ENCODE measurements at regions not wholly inside any gene's neighbourhood (a gene's known extent, or its start where the extent isn't known, plus 50 kb on each side); places are given as distances from the start of the nearest gene placed in this dataset.

DNA sequence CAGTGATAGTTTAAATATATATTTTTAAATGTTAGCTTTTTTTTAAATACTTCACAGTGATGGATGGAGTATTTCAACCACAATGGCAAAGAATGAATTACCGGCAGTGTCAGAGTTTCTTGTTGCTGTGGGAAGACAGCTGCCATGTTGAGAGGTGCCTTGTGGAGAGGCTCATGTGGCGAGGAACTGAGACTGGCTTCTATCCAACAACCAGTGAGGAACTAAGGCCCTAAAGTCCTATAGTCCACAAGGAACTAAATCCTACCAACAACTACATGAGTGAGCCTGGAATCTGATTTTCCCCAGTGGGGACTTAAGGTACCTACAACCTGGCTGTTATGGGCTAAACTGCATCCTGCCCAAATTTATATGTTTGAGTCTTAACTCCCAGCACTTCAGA, 220.2 kb upstream of the PLEKHG7 start:
- ATAC-seq (no peak), DNase-seq (no peak)
- Mint-ChIP-seq H3K9me3 (ENCODE audit: low read depth) (peaks cover 4% of the 10 kb centered on the region), H3K27me3 (no peaks in the 10 kb centered on the region), H3K27ac (no peak overlapping the region), H3K4me3 (no peak overlapping the region), H3K36me3 (peaks cover 7% of the 10 kb centered on the region), H3K4me1 (peaks cover 4% of the 10 kb centered on the region)
- CTCF ChIA-PET: no interaction called here

DNA sequence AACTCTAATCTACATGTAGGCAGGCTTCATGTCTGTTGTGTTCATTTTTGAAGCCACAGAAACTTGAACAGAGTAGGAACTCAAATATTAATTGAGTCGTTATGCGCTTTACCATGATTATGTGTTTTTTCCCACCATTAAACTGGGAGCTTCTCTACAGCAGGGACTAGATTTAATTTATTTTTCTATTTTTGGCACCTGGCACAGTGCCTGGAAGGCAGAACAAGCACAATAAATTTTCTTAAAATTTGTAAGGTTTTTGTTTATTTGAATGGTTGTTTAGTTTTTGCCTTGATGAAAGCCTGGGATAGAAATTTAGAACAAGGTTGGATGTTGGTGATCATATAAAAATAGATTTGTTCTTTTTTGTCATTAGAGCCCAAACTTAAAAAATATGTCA, 221.7 kb upstream of the PLEKHG7 start:
- ATAC-seq: no peak
- H3K27me3 Mint-ChIP-seq: no peaks in the 10 kb centered on the region

DNA sequence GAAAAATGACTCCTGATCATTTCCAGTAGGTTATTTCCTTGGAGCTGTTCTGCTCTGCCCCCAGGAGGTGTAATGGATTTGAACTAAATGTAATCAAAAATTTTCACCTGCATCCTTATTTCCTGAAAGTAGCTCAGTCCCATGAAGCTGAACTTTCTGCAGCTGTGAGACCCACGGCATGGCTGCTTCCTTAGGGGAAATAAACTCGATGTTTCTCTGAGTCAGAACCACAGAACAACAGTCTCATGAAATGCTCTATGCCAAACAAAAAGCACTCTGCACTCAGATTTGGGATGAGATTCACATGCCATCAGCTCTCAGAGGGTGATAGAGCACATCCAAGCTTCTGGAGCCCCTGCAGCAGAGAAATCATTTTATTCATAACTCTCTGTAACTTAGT, 224.1 kb upstream of the PLEKHG7 start:
- Mint-ChIP-seq H3K36me3 (peaks cover 4% of the 10 kb centered on the region), H3K4me3 (no peak overlapping the region), H3K9me3 (ENCODE audit: low read depth) (peaks cover 4% of the 10 kb centered on the region), H3K27me3 (no peaks in the 10 kb centered on the region), H3K4me1 (no peaks in the 10 kb centered on the region), H3K27ac (no peak overlapping the region)
- CTCF ChIA-PET: interaction anchor here (1.0 to 1.1 kb wide), 2 partner anchors 10 to 86 kb away, joined by 3 read pairs; no protein-coding TSS in a partner anchor
- DNase-seq: no peak
- no peak for ATAC-seq

More for the DNA sequence above, 221.7 kb upstream of the PLEKHG7 start:
- Mint-ChIP-seq H3K9me3 (ENCODE audit: low read depth) (peaks cover 4% of the 10 kb centered on the region), H3K4me3 (no peak overlapping the region), H3K4me1 (peaks cover 4% of the 10 kb centered on the region), H3K27ac (no peak overlapping the region), H3K36me3 (peaks cover 7% of the 10 kb centered on the region)
- CTCF ChIA-PET: interaction anchor here (1.4 kb wide), 1 partner anchor 22 kb away, joined by 6 read pairs; no protein-coding TSS in a partner anchor
- DNase-seq: no peak

DNA sequence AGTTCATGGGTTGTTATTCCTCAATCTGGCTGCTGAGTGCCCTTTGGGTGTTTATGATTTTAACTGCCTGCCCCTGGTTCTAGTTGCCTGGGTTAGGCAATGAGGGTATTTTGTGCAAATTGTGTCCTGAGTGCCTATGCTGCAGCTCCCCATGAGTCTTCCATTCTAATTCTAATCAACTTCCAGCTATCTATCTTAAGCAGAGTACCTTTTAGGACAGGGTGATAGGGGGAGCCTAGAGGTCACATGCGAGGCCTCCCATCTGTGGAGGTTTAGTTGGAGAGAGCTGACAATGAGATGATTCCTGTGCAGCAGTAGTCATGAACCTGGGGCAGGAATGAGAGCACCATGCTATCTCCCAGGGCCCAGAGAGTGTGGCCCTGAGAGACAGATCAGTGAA, 225.9 kb upstream of the PLEKHG7 start:
- DNase-seq (no peak), ATAC-seq (no peak)
- Mint-ChIP-seq H3K9me3 (ENCODE audit: low read depth) (peaks cover 4% of the 10 kb centered on the region), H3K36me3 (peaks cover 2% of the 10 kb centered on the region), H3K27me3 (no peaks in the 10 kb centered on the region), H3K4me1 (no peaks in the 10 kb centered on the region), H3K4me3 (no peak overlapping the region), H3K27ac (no peak overlapping the region)
- CTCF ChIA-PET: no interaction called here

DNA sequence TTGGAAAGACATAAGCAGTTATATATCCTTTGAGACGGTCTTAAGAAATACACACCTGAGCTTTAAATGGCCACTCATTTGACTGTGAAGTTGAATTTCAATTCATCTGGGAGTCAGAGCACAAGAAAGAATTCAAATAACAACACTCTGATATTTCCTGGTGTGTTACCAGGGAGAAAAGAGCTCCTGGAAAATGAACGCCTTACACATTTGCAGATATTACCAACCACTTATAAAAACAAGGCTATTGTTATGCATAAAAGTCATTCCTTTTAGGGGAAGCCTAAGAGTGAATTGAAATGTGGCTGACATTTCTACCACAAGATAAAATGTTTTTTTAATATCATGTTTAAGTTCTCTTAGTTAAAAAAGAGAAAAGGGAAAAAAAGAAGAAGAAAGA, 229.2 kb upstream of the PLEKHG7 start:
- H3K9me3 Mint-ChIP-seq (ENCODE audit: low read depth): peaks cover 3% of the 10 kb centered on the region
- ATAC-seq (no peak), DNase-seq (no peak)
- no peaks in the 10 kb centered on the region for H3K27me3 Mint-ChIP-seq
- H3K4me1 Mint-ChIP-seq: peaks cover 8% of the 10 kb centered on the region
- no peak overlapping the region for H3K4me3 Mint-ChIP-seq
- CTCF ChIA-PET: interaction anchor here (1.1 kb wide), 1 partner anchor 66 kb away, joined by 3 read pairs; no protein-coding TSS in a partner anchor
- peaks cover 1% of the 10 kb centered on the region for H3K36me3 Mint-ChIP-seq
- H3K27ac Mint-ChIP-seq: no peak overlapping the region

DNA sequence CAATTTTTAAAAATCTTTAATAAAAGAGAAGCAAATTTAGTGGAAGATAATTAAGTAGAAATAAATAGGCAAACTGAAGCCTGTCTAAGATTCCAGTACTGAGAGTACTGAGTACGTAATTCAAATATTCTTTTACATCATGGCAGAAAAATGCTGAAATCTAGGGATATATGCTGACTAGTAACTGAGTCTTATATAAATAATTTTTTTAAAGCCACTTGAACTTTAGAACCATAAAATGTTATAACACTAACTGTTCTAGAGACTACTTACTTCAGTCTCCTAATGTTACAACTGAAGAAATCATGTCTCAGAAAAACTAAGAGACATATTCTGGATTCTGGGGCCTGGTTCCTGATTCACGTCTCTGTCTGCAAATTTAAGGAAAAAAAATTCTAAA, 230.6 kb upstream of the PLEKHG7 start:
- CTCF ChIA-PET: no interaction called here
- ATAC-seq: no peak
- no peak overlapping the region for H3K27ac Mint-ChIP-seq
- no peaks in the 10 kb centered on the region for H3K27me3 Mint-ChIP-seq
- peaks cover 1% of the 10 kb centered on the region for H3K36me3 Mint-ChIP-seq
- peaks cover 8% of the 10 kb centered on the region for H3K4me1 Mint-ChIP-seq
- DNase-seq: no peak
- no peak overlapping the region for H3K4me3 Mint-ChIP-seq
- no peaks in the 10 kb centered on the region for H3K9me3 Mint-ChIP-seq (ENCODE audit: low read depth)

DNA sequence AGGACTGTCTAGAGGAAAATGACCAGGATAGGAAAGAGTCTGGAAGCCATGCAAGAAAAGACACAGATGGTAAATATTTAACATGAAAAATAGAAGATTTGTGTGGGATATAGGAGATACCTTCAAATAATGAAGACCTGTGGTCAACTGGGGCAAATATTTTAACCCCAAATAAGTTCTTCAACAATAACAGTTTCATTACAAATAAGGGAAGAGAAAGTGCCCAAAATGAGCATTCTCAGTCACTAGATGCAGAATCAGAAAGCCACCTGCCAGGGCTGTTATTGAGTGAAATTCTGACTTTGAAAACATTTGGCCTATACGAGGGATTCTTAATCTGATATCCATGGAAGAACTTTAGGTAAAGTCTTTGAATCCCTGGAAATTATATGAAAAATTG, 231.2 kb upstream of the PLEKHG7 start:
- DNase-seq: no peak
- no peaks in the 10 kb centered on the region for H3K27me3 Mint-ChIP-seq
- H3K9me3 Mint-ChIP-seq (ENCODE audit: low read depth): no peaks in the 10 kb centered on the region
- no peak overlapping the region for H3K27ac Mint-ChIP-seq
- no peak overlapping the region for H3K4me3 Mint-ChIP-seq
- CTCF ChIA-PET: no interaction called here
- peaks cover 8% of the 10 kb centered on the region for H3K4me1 Mint-ChIP-seq
- no peak for ATAC-seq
- peaks cover 1% of the 10 kb centered on the region for H3K36me3 Mint-ChIP-seq

DNA sequence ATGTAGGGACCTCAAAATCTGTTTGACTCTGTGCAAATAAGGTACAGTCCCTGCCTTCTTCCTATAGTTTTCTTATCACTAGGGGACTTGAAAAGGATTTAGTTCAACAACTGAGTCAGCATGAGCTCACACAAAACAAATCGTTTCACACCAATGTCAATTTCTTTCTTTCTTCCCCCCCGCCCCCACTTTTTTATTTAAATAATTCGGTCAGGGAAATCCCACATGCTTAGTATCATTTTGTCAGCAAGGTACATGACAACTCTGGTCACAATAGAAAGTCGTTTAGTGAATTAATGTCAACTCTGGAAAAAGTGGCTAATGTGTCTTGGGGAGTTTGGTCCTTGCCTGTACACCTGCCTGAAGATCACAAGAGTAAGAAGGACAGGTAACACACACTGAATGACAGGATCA, 232.2 kb upstream of the PLEKHG7 start:
- ATAC-seq (no peak), DNase-seq (no peak)
- no peaks in the 10 kb centered on the region for H3K9me3 Mint-ChIP-seq (ENCODE audit: low read depth)
- CTCF ChIA-PET: no interaction called here
- H3K4me3 Mint-ChIP-seq: no peak overlapping the region
- H3K27ac Mint-ChIP-seq: no peak overlapping the region
- peaks cover 1% of the 10 kb centered on the region for H3K36me3 Mint-ChIP-seq
- H3K27me3 Mint-ChIP-seq: no peaks in the 10 kb centered on the region
- peaks cover 8% of the 10 kb centered on the region for H3K4me1 Mint-ChIP-seq

DNA sequence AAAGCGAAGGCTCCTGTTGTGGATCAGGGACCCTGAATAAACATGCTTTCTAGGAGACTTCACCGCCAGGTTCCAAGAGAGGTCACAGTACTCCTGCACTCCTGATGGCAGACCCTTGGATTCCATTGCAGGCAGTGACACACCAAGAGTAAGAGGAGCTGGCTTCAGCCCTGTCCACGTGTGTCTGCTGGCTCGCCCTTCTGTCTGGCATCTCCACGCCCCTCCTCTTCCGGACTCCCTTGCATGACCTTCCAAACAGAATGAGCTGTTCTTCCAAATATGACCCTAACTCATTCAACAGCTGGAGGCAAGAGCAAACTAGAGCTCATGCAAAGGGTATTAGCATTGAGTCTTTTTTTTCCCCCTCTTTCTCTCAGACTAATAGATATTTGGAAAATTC, 233.0 kb upstream of the PLEKHG7 start:
- ATAC-seq (no peak), DNase-seq (no peak)
- Mint-ChIP-seq H3K27ac (no peak overlapping the region), H3K27me3 (no peaks in the 10 kb centered on the region), H3K4me3 (no peak overlapping the region), H3K4me1 (peaks cover 8% of the 10 kb centered on the region), H3K9me3 (ENCODE audit: low read depth) (no peaks in the 10 kb centered on the region), H3K36me3 (peaks cover 2% of the 10 kb centered on the region)
- CTCF ChIA-PET: no interaction called here

DNA sequence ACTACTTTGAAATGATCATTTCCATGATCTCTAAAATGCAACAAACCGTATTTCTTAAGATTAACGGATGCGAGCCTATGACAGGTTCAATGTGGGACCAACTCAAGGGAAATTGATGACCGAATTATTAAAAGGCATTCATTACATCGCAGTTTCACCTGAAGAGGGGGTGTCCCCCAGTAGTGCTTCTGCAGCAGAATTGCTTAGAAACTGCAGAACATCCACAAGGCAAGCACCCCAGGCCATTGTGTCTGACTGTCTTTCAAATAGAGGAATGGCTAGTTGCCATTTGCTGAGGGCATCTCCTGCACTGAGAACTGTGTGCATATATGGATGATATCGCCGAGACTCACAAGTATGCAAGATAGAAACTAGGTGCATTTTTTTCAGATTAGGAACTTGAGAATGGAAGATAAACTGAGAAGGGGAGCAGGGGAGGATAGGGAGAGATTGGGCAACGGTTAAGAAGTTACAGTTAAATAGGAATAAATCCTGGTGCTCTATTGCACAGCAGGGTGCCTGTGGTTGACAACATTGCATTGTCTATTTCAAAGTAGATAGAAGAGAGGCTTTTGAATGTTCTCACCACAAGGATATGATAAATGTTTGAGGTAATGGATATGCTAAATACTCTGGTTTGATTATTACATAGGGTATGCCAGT, 234.3 kb upstream of the PLEKHG7 start:
- DNase-seq: no peak
- H3K4me1 Mint-ChIP-seq: peaks cover 8% of the 10 kb centered on the region
- H3K36me3 Mint-ChIP-seq: peaks cover 3% of the 10 kb centered on the region
- no peak overlapping the region for H3K4me3 Mint-ChIP-seq
- no peaks in the 10 kb centered on the region for H3K27me3 Mint-ChIP-seq
- CTCF ChIA-PET: no interaction called here
- H3K9me3 Mint-ChIP-seq (ENCODE audit: low read depth): no peaks in the 10 kb centered on the region
- ATAC-seq: no peak
- H3K27ac Mint-ChIP-seq: no peak overlapping the region

DNA sequence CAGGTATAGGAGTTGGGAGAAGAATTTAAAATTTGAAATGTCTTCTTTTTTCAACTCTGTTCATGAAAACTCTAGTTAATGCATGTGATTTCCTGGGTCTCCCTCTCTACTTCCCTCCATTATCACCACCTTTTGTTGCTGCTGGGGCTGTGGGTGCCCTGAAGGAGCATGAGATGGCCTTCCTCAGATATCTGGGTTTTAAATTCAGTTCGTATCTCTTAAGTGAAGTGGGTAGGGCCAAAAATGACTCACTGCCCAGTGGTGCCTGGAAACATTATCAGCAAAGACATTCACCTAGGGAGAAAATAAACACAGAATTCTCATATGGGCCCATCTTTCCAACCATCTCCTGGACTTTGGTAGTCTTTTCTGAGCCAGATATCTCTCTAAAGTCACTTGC, 234.9 kb upstream of the PLEKHG7 start:
- DNase-seq (no peak), ATAC-seq (no peak)
- Mint-ChIP-seq H3K4me1 (peaks cover 8% of the 10 kb centered on the region), H3K4me3 (no peak overlapping the region), H3K36me3 (peaks cover 3% of the 10 kb centered on the region), H3K9me3 (ENCODE audit: low read depth) (no peaks in the 10 kb centered on the region), H3K27me3 (no peaks in the 10 kb centered on the region), H3K27ac (no peak overlapping the region)
- CTCF ChIA-PET: no interaction called here

DNA sequence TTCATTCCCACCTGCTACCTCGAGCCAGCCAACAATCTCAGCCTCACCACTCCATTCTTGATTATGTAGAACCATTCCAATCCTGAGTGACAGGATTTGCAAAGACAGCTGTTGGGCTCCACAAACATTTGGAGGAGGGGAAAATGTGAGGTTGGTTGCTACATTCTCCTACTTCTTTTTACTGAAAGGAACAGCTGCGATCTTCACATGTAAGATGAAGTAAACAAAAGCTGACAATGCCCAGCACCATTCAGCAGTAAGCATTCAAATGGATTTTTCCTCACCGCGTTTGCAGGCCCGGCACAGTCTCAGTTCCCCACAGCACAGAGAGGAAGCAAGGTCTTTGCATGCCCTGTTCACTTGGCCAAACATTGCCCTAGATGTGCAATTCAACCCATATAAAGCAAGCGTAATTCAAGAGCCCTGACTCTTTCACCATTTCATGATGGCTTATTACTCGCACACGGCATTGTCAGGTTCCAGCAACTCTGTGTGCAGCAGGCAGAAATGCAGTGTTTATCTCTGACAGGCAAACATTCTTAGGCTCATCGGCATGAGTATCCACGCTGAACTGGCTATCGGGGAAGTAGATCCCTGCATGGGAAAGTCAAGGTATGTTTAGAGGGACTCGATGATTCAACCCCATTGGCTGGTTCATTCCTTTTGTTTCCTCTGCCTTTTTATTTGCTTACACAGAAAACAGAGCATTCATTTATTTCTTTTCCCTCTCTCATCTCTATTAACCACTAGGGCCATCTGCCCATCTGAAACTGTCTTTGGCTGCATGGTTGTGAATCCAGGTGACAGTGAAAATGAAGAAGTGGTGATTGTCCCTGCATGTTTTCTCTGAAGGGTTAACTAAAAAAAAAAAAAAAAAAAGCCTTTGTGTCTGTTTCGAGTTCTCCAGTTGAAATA, 236.1 kb upstream of the PLEKHG7 start:
- CTCF ChIA-PET: no interaction called here
- DNase-seq (no peak), ATAC-seq (no peak)
- H3K4me1 Mint-ChIP-seq: peaks cover 16% of the 10 kb centered on the region
- H3K27ac Mint-ChIP-seq: no peak overlapping the region
- peaks cover 3% of the 10 kb centered on the region for H3K36me3 Mint-ChIP-seq
- no peaks in the 10 kb centered on the region for H3K27me3 Mint-ChIP-seq
- no peak overlapping the region for H3K4me3 Mint-ChIP-seq
- no peaks in the 10 kb centered on the region for H3K9me3 Mint-ChIP-seq (ENCODE audit: low read depth)

DNA sequence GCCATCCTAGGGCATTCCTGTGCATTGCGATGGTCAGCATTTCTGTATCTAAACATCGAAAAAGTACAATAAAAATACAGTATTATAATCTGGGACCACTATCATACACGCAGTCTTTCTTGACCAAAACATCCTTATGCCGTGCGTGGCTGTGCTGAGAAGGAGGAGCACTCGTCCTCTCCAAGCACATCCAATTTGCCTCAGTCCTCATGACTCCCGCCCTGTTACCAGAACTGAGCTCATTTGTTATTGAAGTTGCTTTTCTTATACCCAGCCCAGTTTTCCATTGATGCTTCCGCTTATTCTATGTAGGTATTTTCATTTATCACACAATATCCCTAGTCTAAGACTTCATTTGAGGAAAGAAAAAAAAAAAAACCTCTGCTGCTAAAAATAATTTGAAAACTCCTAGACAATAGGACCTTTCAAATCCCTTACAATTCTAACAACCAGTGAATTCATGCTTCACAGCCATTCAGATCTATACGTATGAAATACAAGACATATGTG, 236.9 kb upstream of the PLEKHG7 start:
- ATAC-seq: no peak
- H3K4me1 Mint-ChIP-seq: peaks cover 20% of the 10 kb centered on the region
- no peak overlapping the region for H3K4me3 Mint-ChIP-seq
- H3K27me3 Mint-ChIP-seq: no peaks in the 10 kb centered on the region
- CTCF ChIA-PET: no interaction called here
- peaks cover 3% of the 10 kb centered on the region for H3K36me3 Mint-ChIP-seq
- no peaks in the 10 kb centered on the region for H3K9me3 Mint-ChIP-seq (ENCODE audit: low read depth)
- no peak for DNase-seq
- H3K27ac Mint-ChIP-seq: no peak overlapping the region

DNA sequence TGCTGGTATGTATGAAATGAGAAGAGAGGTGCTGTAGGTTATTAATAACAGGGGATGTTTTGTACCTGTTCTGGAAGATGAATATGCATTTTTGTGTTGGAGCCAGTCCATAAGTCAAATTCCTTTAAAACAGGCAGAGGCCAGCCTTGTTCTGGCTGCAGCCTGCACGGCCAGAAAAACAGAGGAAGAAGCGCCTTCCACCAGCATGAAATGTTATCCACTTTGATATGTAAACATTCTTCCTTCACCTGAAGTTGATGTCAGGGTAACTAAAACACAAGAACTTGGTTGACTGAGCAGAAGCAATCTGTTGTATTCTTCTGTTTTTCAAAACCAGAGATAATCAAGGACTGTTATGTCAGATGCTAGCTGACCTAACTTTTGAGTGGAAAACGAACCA, 237.9 kb upstream of the PLEKHG7 start:
- Mint-ChIP-seq H3K27ac (no peak overlapping the region), H3K9me3 (ENCODE audit: low read depth) (no peaks in the 10 kb centered on the region), H3K4me3 (no peak overlapping the region), H3K4me1 (peaks cover 13% of the 10 kb centered on the region), H3K36me3 (peaks cover 4% of the 10 kb centered on the region), H3K27me3 (no peaks in the 10 kb centered on the region)
- no peak for DNase-seq
- ATAC-seq: no peak
- CTCF ChIA-PET: no interaction called here

Measured in activated CD8-positive, alpha-beta memory T cell treated with anti-CD3 and anti-CD28 coated beads, Interleukin-2, amount 10 ng/mL, durations not matched to agents 7 days and 5 days (primary cell).